Epithelial cell of prostate (primary cell): ENCODE measurements at regions not wholly inside any gene's neighbourhood (a gene's known extent, or its start where the extent isn't known, plus 50 kb on each side); places are given as distances from the start of the nearest gene placed in this dataset.

Experiments
- DNase-seq: peaks from one replicate; pipeline ENCODE4 v3.0.0-alpha.2; 2011; ENCODE audit warnings: low read depth, low spot score
- H3K27ac ChIP-seq: fragments of 450-650 bp; 2 replicates; pipeline ENCODE4 v1.5.1; 2017; ENCODE audit warnings: mild to moderate bottlenecking

DNA sequence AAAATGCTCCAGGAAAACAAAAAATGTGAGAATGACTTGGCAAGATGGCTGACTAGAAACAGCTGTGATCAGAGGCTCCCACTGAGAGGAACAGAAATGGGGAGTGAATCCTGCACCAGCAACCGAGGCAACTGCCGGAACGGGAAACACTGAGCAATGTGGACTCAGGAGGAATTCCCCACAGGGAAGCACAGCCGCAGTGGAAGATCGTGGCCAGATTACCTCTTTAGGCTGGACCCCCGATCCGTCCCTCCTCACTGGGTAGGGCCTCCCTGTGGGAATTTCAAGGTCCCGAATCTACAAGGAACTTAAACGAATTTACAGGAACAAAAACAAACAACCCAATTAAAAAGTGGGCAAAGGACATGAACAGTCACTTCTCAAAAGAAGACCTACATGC, 385.2 kb upstream of the MCTP2 start:
- no peak overlapping the region for H3K27ac ChIP-seq
- no peak for DNase-seq

DNA sequence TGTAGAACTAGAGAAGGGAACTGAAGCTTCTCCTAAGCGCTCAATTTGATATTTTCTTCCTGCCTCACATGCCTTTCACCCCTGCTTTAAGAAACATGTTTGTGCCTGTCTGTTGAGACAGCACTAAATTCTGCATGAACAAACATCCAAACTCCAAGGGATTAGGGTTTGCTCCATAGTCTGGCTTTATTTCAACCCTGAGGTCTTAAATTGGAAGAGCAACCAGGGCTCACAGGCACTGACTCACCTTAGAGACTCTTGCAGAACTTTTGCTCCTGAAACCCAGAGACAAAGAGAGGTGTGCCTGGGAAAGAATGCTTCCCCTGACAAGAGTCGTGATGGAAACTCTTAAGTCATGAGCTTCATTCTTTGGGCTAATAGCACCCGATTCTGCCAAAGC, 393.9 kb upstream of the MCTP2 start:
- H3K27ac ChIP-seq: peak overlapping the region; percentile 89
- DNase-seq: peak; percentile 100

DNA sequence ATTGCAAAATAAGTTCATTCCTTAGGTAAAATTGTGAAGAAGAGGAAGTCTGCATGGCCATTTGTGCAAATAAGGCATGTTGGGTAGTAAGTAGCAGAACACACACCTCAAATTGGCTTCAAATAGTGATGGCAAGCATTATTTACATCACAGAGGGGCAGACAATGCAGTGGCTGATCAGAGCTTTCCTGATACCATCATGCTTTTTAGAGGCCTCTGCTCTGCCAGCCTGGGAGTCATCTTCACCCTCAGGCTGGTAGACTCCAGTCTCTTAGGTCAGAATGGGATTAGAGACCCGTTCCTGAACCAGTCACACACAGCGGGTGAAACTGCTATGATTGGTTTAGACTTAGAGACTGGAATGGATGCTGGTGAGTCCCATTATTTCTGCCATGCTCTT, 396.0 kb upstream of the MCTP2 start:
- peak; percentile 18 for DNase-seq
- no peak overlapping the region for H3K27ac ChIP-seq

DNA sequence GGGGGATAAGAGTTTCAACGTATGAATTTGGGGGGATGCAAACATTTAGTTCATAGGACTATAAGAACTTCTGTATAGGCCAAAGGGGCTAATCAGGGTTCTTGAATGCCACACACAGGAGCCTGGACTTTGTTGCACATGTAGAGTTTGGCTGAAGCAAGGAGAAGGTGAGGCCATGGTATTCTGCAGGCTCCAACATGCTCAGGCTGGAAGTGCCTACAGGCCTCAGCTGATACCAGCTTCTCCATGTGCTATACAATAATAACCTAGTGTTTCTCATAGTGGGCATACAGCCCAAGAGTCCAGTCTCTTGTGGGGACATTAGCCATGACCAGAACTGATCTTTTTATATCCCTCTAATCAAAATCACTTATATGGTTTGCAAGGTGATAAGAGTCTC, 399.7 kb upstream of the MCTP2 start:
- peak; percentile 80 for DNase-seq
- H3K27ac ChIP-seq: peak overlapping the region; percentile 93

DNA sequence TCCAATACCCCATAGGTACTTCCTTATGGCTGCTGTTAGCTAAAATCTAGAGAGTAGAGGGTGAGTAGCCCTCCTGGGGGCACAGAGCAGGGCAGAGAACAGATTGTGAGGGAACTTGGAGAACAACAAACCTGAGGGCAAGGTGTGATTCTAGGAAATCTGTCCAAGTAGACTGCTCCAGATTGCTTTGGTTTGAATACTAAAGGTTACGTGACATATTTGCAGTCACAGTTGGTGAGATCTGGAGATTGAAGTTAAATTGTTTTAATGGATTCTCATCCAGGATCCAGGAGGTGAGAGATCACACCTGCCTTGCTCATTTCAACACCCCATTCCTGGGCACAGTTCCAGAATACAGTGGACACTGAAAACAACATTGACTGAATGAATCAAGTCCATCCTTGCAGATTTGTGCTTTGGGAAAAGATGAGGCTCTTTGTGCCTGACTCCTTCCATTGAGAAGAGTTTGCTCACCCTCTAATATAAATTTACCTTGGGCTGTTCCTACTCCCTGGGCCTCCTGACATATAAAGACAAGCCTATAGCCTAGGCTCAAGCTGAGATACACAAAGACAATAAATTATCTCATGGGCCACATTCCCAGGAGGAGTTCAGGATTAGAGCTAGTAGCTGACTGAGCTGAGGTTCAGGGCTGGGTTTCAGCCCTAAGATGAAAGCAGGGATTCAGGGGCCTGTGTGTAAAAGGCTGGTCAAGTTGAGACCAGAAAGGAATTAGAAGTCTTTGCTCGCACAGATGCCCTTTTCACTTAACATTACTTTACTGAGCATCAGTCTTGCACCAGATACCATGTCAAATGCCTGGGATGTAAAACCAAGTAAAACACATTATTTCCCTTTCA, 400.9 kb upstream of the MCTP2 start:
- peak overlapping the region; percentile 93 for H3K27ac ChIP-seq
- no peak for DNase-seq

DNA sequence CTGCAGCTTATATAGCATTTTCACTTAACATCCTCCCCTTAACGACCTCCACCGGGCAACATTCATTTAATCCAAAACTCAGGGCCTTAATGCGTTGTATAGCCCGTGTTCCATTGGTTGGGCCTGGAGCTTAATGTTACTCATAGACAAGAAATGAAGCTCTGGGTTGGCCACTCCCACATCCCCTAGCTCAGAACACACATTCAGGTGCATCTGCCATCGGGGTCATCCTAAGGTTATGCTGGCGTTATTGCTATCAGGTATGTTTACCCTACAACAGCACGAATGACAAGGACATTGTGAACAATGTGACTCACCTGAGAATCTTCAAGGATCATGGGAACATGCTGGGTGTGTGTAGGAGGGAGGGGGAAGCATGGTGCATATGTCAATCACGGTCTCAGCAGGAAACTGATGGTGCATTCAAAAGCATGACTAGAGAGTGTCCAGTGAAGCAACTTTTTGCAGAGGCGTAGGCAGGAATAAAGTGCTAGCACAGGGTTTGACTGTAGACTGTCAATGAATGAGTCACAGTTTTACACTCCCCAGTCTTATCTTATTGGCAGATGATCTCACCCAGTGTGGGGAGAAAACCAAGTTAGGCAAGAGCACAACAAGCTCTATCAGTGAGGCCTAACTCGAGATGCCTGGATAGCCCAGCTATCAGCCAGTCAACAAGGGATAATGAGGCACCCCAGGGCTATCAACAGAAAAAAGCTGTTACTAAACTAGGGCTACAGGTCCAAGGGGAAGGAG, 402.1 kb upstream of the MCTP2 start:
- H3K27ac ChIP-seq: peak overlapping the region; percentile 93
- DNase-seq: peak; percentile 100

DNA sequence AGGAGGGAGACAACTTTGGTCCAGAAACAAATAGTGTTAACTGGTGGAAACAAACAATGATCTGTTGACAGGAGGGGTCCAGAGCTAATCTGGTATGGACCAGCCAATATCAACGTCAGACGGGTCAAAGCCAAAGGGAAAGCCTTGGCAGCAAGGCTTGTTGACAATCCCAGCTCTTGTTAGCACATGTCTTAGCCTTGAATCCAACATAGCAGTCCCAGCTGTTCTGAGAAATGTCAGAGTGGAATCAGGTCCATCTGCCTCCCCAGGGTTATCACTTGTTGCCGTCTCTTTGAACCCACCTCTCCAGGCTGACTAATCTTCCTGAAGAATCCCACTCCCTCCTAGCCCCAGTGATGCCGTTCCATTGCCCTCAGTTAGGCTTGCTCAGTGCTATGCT, 404.6 kb upstream of the MCTP2 start:
- no peak overlapping the region for H3K27ac ChIP-seq
- DNase-seq: no peak

DNA sequence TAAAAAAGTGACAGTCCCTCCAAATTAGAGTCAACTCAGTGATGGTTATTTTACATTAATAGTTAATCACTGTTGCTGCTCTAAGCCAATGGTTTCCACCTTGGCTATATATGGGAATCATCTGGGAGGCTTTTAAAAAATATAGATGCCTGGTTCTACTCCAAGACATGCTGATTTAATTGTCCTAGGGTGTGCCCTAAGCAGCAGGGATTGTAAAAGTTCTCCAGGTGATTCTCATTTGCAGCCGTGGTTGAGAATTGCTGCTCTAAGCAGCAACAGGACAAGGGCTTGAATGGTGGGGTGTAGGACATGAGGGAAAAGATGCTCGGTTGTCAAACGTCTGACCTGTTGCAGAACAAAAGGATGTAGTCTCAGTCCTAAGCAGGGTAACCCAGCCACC, 405.1 kb upstream of the MCTP2 start:
- no peak for DNase-seq
- no peak overlapping the region for H3K27ac ChIP-seq

DNA sequence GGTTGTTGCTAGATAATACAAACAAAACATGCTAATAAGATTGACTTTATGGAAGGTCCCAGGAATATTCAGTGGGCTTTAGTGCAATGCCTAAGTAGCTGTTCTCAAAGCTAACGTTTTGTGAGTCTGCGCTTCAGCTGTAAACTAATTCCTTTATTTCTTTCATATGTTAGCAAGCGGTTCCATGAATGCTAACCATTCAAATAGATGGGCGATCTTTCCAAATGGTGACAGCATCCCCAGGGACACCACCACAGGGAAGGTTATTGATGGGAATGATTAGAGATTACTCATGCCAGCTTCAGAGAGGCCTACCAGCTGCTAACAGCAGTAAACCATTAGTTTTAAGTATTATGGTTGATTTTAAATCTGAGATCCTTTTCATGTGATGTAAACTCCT, 405.7 kb upstream of the MCTP2 start:
- H3K27ac ChIP-seq: no peak overlapping the region
- no peak for DNase-seq

DNA sequence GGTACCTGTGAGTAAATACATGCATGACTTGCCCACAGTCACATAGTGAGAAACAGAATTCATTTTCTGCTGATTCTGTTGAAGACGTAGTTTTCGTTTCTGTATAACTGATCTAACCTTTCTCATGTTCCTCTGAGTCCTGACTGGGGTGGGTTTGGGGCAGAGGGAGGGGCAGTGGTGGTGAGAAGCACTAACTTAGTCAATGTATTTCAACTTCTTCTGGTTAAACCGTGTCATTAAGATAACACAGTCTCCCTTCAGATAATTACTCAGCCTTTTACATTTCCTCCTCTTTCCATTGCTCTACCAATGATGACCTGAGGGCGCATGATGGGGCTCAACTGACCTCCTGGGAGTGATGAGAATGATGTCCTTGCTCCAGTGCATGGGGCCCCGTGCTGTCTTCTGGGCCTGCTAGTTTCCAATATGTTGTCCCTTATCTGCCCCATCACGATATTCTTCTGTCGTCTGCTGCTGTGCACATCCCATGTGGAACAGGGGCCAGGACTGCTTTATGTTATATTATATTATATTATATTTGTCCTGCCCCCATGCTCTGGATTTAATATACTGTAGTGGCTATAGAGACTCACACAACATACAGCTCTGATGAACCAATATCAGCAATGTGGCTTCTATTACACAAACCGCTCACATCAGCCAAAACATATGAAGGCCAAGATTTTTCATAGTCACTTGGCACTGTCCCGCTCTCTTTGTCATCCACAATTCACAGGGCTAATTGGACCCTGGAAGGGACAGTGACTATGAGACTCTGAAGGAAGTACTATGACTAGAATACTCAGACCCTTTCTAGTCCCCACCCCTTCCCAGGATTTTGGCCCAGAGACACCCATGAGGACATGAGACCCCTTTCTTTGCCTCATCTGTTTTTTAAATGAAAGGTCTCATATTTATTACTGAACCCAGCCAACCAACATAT, 407.1 kb upstream of the MCTP2 start:
- H3K27ac ChIP-seq: no peak overlapping the region
- DNase-seq: no peak

DNA sequence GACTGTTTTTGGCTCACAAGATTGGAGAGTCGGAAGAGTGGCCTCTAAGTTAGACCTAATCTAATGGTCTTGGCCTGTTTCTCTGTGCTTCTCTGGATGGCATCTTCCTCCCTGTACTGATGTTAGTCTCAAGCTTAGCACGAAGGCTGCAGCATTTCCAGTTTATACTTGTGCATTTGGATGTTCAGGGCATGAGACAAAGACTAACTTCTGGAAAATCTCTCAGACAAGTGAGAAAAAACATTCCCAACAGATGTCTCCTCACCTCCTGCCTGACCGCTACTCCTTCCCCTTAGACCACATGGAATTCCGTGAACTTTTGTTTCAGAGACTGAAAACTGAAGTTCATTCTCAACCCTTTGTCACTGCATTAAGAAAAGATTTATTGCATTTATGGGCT, 410.8 kb upstream of the MCTP2 start:
- DNase-seq: no peak
- no peak overlapping the region for H3K27ac ChIP-seq

DNA sequence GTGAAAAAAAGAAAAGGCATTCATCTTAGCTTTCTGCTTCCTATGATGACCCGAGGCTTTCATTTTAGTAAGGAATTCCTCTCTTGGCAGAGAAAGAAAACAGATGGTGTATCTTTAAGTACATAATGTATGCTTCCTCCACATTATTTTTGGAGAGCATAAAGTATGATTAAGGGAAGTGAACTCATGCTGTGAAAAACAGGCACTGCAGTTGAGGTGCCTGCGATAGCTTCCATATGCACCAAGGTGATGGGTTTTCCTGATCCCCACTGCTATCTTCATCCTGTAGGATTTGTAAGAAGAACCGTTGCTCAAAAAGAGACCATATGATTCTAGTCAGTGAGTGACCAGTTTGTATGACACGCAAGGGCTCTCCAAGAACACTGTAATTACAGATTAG, 411.5 kb upstream of the MCTP2 start:
- DNase-seq: no peak
- H3K27ac ChIP-seq: no peak overlapping the region

DNA sequence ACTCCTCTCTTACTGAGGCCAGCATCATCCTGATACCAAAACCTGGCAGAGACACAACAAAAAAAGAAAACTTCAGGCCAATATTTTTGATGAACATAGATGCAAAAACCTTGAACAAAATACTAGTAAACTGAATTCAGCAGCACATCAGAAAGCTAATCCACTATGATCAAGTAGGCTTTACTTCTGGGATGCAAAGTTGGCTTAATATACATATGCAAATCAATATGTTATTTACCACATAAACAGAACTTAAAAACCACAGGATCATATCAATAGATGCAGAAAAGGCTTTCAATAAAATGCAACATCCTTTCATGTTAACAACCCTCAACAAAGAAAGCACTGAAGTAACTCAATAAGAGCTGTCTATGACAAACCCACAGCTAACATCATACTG, 414.5 kb upstream of the MCTP2 start:
- DNase-seq: no peak
- H3K27ac ChIP-seq: no peak overlapping the region

DNA sequence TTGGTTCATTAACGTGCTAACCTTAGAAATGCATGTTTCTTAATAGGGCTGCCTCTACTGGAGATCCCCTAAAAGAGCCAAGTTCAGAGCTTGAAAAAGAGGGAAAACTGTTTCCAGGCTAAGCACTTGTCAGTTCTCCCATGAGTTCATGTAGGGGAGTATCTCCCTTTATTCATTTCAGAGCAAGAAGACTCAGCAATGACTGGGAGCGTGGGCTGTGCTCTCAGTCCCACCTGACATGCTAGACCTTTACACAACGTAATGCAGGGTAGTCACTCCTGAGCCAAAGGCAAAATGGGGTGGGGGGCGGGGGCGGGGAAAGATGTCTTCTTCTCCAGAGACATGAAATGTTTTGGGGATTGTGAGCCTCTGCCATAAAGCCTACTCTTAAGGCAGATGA, 420.1 kb upstream of the MCTP2 start:
- no peak overlapping the region for H3K27ac ChIP-seq
- no peak for DNase-seq

DNA sequence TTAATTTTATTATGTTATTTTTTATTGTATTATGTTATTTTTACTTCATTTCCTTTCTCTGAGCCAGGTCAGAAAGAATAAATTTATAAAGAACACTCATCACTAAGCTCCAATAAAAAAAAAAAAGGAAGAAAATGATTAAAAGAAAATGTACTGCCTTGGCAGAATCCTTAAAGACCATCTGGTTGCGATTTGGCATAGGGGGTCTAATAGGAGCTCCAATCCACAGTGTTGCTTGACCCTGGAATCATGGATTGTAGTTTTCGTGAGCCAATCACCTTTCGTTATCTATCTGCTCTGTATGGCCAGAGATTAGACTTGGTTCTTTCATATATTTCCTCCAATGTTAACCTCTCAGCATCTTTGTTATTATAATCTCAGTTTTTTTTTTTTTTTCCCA, 421.8 kb upstream of the MCTP2 start:
- DNase-seq: no peak
- H3K27ac ChIP-seq: no peak overlapping the region

DNA sequence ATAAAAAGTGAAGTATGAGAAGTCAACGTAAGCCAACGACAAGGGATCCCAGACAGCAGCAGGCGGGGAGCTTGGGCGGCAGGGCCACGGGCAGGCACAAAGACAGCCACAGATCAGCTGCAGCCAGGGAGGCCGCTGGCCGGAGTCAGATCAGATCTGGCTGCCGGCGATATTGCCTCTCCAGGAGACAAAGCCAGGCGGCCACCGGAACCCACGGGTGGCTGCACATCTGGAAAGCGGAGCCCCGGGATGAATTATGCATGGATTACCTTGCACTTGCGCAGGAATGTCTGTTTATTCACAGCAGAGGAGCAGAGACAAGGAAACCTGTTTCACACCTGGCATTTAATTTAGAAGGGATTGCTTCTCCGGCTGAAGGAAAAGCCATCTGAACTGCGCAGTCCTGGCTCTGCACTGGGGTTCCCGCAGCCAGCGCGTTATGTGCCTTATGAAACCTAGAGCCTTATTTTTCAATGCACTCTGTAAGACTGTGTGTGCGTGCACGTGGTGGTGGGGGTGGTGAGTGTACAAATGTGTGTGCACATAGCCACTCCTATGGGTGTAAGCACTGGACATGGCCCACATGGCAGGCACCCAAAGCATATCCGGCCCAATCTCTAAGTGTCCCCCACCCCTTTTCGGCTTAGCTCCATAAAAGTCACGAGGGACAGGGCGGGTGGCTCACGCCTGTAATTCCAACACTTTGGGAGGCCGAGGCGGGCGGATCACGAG, 427.8 kb upstream of the MCTP2 start:
- DNase-seq: no peak
- H3K27ac ChIP-seq: no peak overlapping the region

DNA sequence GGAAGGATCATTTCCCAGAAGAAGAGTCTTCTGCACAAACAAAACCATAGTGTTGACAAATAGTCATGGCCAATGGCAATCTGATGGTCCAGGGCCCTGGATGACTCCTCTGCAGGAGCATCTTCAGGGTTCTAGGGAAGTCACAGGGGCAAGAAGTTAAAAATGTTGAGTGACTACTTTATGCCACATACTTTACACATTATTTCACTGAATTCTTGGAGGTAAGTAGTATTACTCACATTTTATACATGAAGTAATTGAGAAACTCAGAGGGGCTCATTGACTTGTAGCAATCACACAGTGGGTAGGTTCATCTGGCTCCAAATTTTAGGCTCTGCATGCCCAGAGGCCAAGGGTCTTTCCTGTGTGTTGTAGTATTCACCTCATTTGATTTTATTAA, 430.2 kb upstream of the MCTP2 start:
- no peak overlapping the region for H3K27ac ChIP-seq
- no peak for DNase-seq

DNA sequence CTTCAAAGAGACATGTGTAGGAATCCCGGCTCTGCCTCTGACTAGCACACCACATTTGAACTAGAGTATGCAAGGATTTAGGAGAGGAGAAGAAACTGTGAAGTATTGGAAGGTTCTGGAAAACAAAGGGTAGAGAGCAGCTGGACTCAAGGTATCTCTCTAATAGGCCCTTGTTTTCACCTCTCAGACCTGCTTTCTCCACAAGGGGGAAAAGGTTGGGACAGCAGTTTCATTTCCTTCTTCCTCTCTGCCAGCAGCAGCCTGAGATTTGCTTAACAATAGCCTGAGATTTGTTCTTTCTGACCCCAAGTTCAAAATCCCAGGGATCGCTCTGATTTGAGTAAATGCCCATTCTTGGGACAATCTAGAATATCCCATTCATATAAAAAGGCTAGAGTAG, 430.6 kb upstream of the MCTP2 start:
- no peak for DNase-seq
- no peak overlapping the region for H3K27ac ChIP-seq

DNA sequence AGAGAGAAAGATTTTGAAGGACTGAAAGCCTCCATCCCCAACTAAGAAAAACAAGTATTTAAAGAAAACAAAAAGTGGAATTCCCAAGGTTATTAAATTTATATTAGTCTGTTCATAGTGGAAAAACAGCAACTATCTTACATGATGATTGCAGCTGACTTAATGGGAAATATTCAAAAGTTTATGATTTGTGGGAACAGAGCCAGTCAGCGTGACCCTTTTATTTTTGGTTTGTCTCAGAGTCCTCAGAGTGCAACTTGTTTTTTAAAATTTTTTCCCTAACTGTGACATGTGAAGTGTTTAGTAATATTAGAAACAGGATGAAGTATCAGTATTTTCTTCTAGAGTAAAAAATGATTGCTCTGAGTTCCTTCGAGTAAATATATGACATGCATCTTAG, 441.9 kb upstream of the MCTP2 start:
- no peak for DNase-seq
- no peak overlapping the region for H3K27ac ChIP-seq

DNA sequence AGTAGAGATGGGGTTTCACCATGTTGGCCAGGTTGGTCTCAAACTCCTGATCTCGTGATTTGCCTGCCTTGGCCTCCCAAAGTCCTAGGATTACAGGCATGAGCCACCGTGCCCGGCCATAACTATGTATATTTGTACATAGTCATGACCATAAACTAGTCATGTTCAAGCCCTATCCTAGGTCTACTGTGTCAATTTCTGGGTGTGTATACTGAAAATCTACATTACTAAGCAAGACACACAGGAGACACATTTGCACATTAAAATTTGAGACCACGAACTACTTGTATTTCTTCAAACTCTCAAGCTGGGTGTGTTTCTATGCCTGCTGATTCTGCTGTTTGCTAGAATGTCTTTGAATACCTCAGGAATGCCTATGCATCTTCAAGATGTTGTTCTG, 451.3 kb upstream of the MCTP2 start:
- no peak for DNase-seq
- no peak overlapping the region for H3K27ac ChIP-seq
